ENCODE measurements at regions not wholly inside any gene's neighbourhood (a gene's known extent, or its start where the extent isn't known, plus 50 kb on each side); places are given as distances from the start of the nearest gene placed in this dataset.

DNA sequence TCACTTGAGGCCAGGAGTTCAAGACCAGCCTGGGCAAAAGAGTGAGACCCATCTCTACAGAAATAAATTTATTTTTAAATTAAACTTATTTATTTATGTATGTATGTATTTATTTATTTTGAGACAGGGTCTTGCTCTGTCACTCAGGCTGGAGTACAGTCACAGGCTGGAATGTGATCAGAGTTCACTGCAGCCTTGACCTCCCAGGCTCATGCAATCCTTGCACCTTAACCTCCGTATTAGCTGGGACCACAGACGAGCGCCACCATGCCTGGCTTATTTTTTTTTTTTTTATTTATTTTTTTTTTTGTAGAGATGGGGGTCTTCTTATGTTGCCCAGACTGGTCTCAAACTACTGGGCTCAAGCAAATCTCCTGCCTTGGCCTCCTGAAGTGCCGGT is 135.2 kb upstream of the HES1 start:
- peaks cover 23% of the 10 kb centered on the region for H3K4me1 Mint-ChIP-seq (ENCODE audit: low read depth)
- no peaks in the 10 kb centered on the region for H3K9me3 Mint-ChIP-seq (ENCODE audit: low read depth)
- peaks cover 26% of the 10 kb centered on the region for H3K27me3 Mint-ChIP-seq
- no peak overlapping the region for H3K4me3 Mint-ChIP-seq (ENCODE audit: low read depth)
- TF ChIP-seq, protein P1, sequence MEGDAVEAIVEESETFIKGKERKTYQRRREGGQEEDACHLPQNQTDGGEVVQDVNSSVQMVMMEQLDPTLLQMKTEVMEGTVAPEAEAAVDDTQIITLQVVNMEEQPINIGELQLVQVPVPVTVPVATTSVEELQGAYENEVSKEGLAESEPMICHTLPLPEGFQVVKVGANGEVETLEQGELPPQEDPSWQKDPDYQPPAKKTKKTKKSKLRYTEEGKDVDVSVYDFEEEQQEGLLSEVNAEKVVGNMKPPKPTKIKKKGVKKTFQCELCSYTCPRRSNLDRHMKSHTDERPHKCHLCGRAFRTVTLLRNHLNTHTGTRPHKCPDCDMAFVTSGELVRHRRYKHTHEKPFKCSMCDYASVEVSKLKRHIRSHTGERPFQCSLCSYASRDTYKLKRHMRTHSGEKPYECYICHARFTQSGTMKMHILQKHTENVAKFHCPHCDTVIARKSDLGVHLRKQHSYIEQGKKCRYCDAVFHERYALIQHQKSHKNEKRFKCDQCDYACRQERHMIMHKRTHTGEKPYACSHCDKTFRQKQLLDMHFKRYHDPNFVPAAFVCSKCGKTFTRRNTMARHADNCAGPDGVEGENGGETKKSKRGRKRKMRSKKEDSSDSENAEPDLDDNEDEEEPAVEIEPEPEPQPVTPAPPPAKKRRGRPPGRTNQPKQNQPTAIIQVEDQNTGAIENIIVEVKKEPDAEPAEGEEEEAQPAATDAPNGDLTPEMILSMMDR (IDR thresholded peaks at IDR 0.05; ENCODE audit: unreplicated experiment), result no peak
- no peak overlapping the region for H3K27ac Mint-ChIP-seq
- H3K36me3 Mint-ChIP-seq (ENCODE audit: insufficient read depth), result no peaks in the 10 kb centered on the region
- no peak for DNase-seq (ENCODE audit: low spot score, unreplicated experiment)

DNA sequence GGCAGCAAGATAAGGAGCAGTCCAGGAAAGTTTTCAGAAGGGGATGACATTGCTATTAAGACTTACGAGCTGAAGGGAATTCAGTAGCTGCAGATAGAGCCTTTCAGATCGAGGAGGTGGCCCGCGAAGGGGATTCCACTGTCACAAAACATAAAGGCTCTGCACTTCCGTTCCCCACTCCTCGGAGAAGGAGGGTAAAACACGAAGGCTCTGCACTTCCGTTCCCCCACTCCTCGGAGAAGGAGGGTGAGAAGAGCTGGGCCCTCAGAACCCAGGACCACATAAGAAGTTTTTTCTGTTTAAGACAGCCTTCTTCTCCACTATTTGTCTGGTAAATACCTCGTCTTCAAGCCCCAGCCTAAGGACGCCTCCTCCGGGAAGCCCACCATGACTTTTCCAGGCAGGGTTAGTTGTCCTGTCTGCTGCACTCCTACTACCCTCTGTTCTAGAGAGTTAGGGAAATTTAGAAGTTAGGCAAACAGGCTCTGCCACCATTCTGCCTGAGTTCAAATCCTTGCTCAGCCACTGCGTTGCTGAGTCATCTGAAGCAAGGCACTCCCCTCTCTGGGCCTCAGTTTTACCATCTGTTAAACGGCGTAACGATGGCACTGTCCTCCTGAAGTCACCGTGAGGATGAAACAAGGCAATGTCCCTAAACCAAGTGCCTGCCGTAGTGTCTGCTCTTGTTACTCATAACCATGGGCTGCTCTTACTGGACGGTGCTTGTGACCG is 134.1 kb upstream of the HES1 start:
- TF ChIP-seq, protein P1 (IDR thresholded peaks at IDR 0.05; ENCODE audit: unreplicated experiment), result no peak
- H3K4me3 Mint-ChIP-seq (ENCODE audit: low read depth), result no peak overlapping the region
- H3K4me1 Mint-ChIP-seq (ENCODE audit: low read depth), result peaks cover 24% of the 10 kb centered on the region
- H3K27ac Mint-ChIP-seq, result peak overlapping the region; percentile 18
- H3K36me3 Mint-ChIP-seq (ENCODE audit: insufficient read depth), result no peaks in the 10 kb centered on the region
- peaks cover 22% of the 10 kb centered on the region for H3K27me3 Mint-ChIP-seq
- H3K9me3 Mint-ChIP-seq (ENCODE audit: low read depth), result no peaks in the 10 kb centered on the region
- DNase-seq (ENCODE audit: low spot score, unreplicated experiment), result no peak

DNA sequence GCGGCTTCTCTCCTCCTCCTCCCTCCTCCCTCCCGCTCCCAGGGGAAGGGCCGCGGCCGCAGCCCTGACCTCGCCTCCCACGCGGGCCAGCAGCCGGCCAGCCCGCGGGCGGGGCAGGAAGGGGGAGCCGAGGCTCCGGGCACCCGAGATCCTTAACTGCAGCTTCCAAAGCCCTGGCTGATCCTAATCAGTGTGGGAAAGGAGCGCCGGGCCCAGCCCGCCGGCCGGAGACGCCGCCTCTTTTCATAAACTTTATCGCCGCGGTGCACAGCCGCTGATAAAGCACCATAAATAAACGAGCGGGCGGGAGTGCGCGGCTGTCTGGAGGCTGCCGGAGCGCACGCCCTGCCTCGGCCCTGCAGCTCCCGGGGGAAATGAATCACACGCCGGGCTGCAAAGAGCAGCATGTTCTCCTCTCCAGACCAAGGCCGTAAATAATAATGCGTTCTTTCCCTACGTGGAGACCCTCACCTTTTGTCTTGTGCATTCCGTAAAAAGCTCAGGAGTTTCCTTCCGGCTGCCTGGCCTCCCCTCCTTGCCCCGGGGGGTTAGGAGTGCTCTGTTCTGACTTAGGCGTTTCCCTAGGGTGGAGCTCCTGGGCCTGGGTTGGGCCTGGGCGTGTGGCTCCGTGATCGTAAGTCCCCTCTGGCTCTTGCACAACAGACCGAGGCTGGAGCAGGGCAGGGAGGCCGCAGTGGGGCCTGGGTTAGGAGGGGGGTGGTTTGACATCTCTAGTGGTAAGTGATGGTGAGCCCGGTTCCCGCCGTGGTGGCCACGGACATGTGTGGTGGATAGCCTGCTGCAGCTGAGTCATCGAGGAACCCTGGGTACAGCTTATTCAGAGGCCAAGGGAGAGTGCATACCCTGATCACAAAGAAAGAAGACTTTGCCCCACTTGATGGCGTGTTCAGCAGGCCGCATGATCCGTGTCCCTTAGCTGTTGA is 132.6 kb upstream of the HES1 start:
- peak; percentile 33 for DNase-seq (ENCODE audit: low spot score, unreplicated experiment)
- Mint-ChIP-seq H3K27me3 (peaks cover 27% of the 10 kb centered on the region), H3K9me3 (ENCODE audit: low read depth) (no peaks in the 10 kb centered on the region), H3K4me1 (ENCODE audit: low read depth) (peaks cover 22% of the 10 kb centered on the region), H3K27ac (peak overlapping the region; percentile 84), H3K4me3 (ENCODE audit: low read depth) (peak overlapping the region; percentile 37), H3K36me3 (ENCODE audit: insufficient read depth) (no peaks in the 10 kb centered on the region)
- TF ChIP-seq, protein P1 (IDR thresholded peaks at IDR 0.05; ENCODE audit: unreplicated experiment), result no peak

DNA sequence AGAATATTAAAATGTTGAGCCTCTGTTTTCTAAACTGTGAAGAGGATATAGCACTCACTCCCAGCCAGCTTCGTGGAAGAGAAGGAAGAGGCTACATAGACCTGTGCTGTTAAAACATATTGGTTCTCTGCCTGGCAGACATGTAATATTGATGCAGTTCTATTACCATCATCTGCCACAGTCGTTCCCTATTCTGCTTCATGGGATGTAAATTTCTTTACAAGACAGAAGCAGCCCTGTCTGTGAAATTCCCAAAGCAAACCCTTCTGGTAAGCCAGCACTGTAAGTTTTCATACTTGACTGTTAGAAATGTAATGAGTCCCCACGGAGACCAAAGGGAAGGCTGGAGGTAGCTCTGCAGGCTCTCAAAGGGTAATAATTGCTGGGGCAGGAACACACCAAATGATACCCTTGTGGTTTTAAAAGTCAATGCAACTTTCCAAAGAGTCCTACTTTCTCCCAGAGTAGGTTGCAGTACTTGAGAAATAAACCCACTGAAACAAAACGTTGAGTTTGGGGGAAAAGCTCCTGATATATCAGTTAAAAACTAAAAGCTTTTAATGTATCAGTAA is 129.9 kb upstream of the HES1 start:
- Mint-ChIP-seq H3K4me1 (ENCODE audit: low read depth) (peaks cover 25% of the 10 kb centered on the region), H3K36me3 (ENCODE audit: insufficient read depth) (no peaks in the 10 kb centered on the region), H3K27me3 (peaks cover 29% of the 10 kb centered on the region), H3K4me3 (ENCODE audit: low read depth) (no peak overlapping the region), H3K9me3 (ENCODE audit: low read depth) (no peaks in the 10 kb centered on the region), H3K27ac (no peak overlapping the region)
- TF ChIP-seq, protein P1 (IDR thresholded peaks at IDR 0.05; ENCODE audit: unreplicated experiment), result peak; percentile 22
- DNase-seq (ENCODE audit: low spot score, unreplicated experiment), result no peak
